ELR (cell line): ENCODE measurements at regions not wholly inside any gene's neighbourhood (a gene's known extent, or its start where the extent isn't known, plus 50 kb on each side); places are given as distances from the start of the nearest gene placed in this dataset.
"Not testable (repeated sequence)": the region's sequence is repeated elsewhere in the genome, so short reads cannot be mapped to it uniquely, and the experiment has no call there.

ENCODE experiments used
- DNase-seq: peaks from one replicate; pipeline ENCODE4 v3.0.0-alpha.2; 2015; ENCODE audit warnings: low read depth

GRCh38 chrX:95612350-95612749 is 1072.3 kb upstream of the DIAPH2 start:
- DNase-seq: no peak

- DNase-seq: no peak
Observed at GRCh38 chrX:95622200-95622599, 1062.4 kb upstream of the DIAPH2 start.

- no peak for DNase-seq
Observed at GRCh38 chrX:95626748-95627147, 1057.9 kb upstream of the DIAPH2 start.

GRCh38 chrX:95628796-95629195 is 1055.8 kb upstream of the DIAPH2 start:
- no peak for DNase-seq

GRCh38 chrX:95629737-95630136 is 1054.9 kb upstream of the DIAPH2 start:
- DNase-seq: peak; percentile 0

- no peak for DNase-seq
Observed at GRCh38 chrX:95640226-95640625, 1044.4 kb upstream of the DIAPH2 start.

DNA sequence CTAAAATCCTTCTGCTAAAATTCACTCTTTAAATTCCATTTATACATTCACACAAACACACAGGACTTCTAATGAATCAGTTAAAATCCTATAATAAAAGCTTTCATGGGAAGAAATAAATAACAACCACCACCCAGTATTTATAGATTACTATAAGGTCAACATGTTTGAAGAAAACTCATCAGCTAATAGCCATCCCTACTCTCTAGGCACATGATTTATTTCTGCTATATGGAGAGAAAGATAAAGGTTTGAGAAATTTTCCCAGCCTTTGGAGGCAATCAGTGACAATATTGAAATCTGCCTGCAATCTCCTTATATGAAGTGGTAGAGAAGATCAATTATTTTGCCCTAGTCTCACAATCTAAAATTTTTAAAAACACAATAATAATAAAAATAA is 1038.9 kb upstream of the DIAPH2 start:
- no peak for DNase-seq

- no peak for DNase-seq
Observed at GRCh38 chrX:95662200-95662599, 1022.4 kb upstream of the DIAPH2 start.

DNA sequence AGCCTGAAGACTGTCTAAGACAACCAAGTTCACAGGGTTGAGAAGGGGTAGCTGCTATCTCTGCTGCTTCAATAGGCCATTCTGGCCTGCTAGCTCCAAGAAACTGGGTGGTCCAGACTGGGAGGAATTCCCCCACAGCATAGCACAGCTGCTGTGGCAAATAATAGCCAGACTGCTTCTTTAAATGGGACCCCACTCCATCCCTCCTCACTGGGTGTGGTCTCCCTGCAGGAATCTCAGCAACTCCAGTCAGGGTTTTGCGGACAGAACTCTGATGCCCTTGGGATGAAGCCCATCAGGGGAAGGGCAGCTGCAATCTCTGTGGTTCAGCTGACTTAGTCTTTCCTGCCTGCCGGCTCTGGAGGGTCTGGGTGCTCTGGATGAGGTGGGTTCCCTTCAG is 1018.6 kb upstream of the DIAPH2 start:
- no peak for DNase-seq

GRCh38 chrX:95675011-95675410 is 1009.6 kb upstream of the DIAPH2 start:
- DNase-seq: no peak

DNA sequence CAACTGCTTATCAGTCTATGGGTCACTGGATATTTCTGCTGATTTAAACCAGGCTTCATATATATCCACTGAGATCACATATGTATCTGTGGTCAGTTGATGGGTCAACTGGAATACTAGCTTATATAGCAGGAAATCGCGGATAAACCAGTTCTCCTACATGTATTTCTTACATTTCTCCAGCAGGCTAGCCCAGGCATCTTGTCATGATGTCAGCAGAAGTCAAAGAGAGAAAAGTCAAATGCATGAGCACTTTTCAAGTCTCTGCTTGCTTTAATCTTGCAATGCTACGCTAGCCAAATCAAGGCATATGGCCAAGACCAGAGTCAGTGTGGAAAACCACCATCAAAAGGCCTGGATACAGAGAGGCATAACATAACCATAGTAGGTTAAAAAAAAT is 1008.8 kb upstream of the DIAPH2 start:
- no peak for DNase-seq

DNA sequence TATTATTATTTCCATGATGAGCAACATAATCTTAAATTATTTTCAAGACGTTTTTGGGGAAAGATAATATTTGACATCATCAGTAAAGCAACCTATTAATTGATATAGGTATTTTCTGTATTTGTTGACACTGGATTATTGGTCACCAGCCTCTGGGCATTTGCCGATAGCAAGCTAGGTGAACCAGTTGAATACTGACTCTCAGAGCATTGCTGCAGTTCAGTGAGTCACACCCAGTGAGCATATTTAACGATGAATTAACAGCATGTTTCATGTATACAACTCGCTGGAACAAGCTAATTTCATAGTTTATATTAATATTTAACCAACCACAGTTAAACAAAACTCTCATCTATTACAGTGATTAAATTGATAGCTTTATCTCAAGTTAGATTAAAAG is 1006.0 kb upstream of the DIAPH2 start:
- no peak for DNase-seq

DNA sequence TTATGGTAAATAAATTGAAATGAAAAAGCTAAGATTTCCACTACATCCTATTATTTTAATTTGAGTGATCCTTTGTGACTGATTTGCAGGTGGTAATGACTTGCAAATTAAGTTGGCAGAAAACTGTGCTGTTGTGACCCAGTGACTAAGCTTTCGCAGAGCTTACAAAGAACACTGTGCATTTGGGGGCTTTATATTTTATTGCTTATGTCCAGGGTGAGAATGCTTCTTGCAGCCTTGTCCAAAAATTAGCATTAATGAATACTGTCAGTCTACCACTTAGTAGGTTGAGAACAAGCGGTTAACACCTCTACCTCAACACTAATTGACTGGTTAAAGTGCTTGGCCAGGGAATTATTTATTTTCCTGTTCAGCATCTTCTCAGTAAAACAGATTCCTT is 991.3 kb upstream of the DIAPH2 start:
- DNase-seq: no peak

- no peak for DNase-seq
Observed at GRCh38 chrX:95703696-95704095, 980.9 kb upstream of the DIAPH2 start.

DNA sequence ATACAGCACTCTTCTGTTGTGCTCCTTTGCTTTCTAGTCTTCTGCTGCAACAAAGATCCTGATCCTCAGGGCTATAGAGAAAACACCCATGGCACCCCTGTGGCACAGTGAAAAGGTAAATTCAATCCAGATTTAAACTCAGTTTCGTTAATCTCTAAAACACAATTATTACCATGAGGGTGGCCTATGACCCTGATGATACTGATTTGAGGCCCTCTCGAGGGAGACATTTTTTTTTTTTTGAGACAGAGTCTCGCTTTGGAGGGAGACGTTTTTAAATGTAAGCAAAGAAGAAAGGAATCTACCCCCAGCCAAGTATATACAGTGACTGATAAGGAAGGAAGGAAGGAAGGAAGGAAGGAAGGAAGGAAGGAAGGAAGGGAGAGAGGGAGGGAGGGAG is 967.8 kb upstream of the DIAPH2 start:
- DNase-seq: no peak

- no peak for DNase-seq
Observed at GRCh38 chrX:95718746-95719145, 965.9 kb upstream of the DIAPH2 start.

- no peak for DNase-seq
Observed at GRCh38 chrX:95721011-95721410, 963.6 kb upstream of the DIAPH2 start.

GRCh38 chrX:95728446-95728845 is 956.2 kb upstream of the DIAPH2 start:
- DNase-seq: no peak

- no peak for DNase-seq
Observed at GRCh38 chrX:95729401-95729800, 955.2 kb upstream of the DIAPH2 start.

DNA sequence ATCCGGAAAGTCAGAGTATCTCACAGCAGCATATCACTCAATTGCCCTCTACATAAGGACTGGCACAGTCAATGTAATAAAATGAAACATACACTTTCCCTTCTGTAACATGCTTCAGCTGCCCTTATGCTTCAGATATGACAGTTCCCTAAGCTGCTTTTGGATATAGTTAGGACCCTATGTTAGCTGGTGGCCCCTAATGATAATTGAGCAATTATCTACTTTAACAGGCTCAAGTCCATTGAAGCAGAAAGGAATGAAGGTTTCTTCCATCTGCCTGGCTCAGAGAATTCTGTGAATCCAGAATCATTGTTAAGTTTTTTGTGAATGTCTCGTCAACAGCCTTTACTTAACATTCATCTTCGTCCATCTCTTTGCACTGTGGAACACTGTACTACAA is 951.2 kb upstream of the DIAPH2 start:
- no peak for DNase-seq

- no peak for DNase-seq
Observed at GRCh38 chrX:95754411-95754810, 930.2 kb upstream of the DIAPH2 start.

DNA sequence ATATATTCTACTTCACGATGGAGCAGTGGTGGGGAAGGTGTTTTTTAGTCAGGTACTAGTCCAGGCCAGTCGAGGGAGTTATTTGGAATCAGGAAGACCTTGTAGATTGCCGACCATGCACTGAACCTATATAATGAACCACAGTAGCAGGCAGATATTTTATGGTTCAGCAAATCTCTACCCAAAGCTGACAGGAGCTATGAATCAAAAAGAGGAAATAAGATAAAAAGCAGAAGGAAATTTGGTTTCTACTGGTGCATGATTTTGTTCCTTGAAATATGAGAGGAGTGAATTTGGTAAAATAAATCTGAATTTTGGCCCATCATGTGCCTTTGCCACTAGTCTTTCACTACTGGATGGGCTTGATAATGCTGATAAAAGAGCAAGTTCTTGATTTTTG is 924.3 kb upstream of the DIAPH2 start:
- no peak for DNase-seq

- DNase-seq: no peak
Observed at GRCh38 chrX:95762716-95763115, 921.9 kb upstream of the DIAPH2 start.

DNA sequence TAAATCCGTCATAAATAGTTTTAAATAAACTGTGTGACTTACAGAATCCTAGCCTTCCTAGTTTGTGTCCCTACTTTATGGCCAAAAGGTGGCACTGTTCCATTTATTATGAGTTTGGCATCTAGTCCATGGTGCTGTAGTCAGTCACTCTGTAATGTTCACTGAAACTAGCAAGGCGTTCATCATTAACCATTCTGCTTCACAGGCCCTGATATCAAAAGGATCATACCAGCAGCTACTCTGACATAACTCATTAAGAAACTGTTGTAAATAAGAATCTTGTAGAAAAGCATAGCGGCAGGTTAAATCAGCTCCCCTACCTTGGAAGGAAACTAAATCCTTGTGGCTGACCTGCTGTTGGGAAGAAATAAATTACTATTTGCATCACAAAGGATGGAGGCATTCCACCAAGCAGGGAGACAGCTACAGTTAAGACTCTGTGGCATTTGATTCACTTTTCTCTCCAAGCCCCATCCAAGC is 919.6 kb upstream of the DIAPH2 start:
- peak; percentile 1 for DNase-seq

DNA sequence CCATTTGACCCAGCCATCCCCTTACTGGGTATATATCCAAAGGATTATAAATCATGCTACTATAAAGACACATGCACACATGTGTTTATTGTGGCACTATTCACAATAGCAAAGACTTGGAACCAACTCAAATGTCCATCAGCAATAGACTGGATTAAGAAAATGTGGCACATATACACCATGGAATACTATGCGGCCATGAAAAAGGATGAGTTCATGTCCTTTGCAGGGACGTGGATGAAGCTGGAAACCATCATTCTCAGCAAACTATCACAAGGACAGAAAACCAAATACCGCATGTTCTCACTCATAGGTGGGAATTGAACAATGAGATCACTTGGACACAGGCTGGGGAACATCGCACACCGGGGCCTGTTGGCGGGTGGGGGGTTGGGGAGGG is 913.4 kb upstream of the DIAPH2 start:
- DNase-seq: not testable (repeated sequence)
